Tibial artery (tissue), 4 donors: ENCODE measurements at regions not wholly inside any gene's neighbourhood (a gene's known extent, or its start where the extent isn't known, plus 50 kb on each side); places are given as distances from the start of the nearest gene placed in this dataset.

Source experiments
- DNase-seq, 2 donors: peaks; one replicate each; pipeline ENCODE4 v3.0.0-alpha.2; 2019
- H3K27ac ChIP-seq, 2 donors: fragments of 200-600 bp; sonication (generic) in 1 of 2; 1 replicate in 1 of 2; 2 replicates in 1 of 2; pipeline ENCODE4 v1.5.1; 2018 to 2019; ENCODE audit warnings: mild to moderate bottlenecking in 1 of 2
- H3K27me3 ChIP-seq, 2 donors: fragments of 200-600 bp; sonication (generic) in 1 of 2; one replicate each; pipeline versions ENCODE4 v1.5.1 to v1.6.0; 2016 to 2019
- H3K36me3 ChIP-seq, 3 donors: fragments of 200-600 bp; sonication (generic) in 2 of 3; one replicate each; pipeline ENCODE4 v1.5.1; 2016 to 2019; ENCODE audit warnings: mild to moderate bottlenecking in 2 of 3
- H3K4me1 ChIP-seq, 4 donors: fragments of 200-600 bp; sonication (generic) in 2 of 4; 1 replicate in 3 of 4; 2 replicates in 1 of 4; pipeline ENCODE4 v1.5.1; 2016 to 2019
- H3K4me3 ChIP-seq, 2 donors: fragments of 200-600 bp; sonication (generic) in 1 of 2; 1 replicate in 1 of 2; 2 replicates in 1 of 2; pipeline ENCODE4 v1.5.1; 2018 to 2019; ENCODE audit warnings: mild to moderate bottlenecking in 2 of 2
- H3K9me3 ChIP-seq, 3 donors: fragments of 200-600 bp; sonication (generic) in 1 of 3; one replicate each; pipeline ENCODE4 v1.5.1; 2016 to 2019
- intact Hi-C: fragments of 100-400 bp; cut with DNase I; formaldehyde crosslinking; loops from one replicate; pipeline ENCODE4 v1.15.0; 2023; ENCODE audit warnings: low total_unique reads
- TF ChIP-seq, protein P1 (sequence below), 2 experiments: fragments of 200-600 bp in 1 of 2; fragments of 450-650 bp in 1 of 2; IDR thresholded peaks; one replicate each; pipeline ENCODE4 v1.5.1; 2017 to 2019; ENCODE audit warnings: antibody characterized with exemption in 2 of 2, mild to moderate bottlenecking in 1 of 2, moderate library complexity in 1 of 2

DNA sequence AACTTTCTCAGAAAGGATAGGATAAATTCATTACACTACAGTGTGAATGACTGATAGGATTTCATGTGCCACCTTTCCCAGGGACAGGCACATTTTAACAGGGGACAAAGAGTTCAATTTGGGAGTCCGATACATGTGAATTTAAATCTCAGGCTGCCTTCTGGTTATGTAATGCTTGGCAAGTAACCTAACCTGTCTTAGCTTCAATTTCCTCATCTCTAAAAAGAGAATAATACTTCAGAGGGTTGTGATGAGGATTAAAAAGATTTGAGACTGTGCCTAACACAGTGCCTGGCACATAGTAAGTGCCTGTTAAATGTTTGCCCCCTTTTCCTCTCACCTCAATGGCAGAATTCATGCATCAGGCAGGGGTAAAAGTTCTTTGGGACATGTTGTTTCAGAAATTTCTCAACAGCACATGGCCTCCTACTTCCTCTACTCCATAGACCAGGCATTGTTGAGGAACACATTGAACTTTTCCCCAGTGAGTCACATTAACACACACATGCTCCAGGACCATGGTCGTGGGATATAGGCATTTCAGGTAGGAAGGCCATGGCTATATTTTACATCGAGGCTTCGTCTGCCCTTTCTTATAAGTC lies 94.6 kb upstream of the EGFLAM start:
- H3K4me3 ChIP-seq, result no peak overlapping the region
- no peaks in the 10 kb centered on the region for H3K27me3 ChIP-seq
- H3K27ac ChIP-seq, result no peak overlapping the region
- TF ChIP-seq, protein P1, sequence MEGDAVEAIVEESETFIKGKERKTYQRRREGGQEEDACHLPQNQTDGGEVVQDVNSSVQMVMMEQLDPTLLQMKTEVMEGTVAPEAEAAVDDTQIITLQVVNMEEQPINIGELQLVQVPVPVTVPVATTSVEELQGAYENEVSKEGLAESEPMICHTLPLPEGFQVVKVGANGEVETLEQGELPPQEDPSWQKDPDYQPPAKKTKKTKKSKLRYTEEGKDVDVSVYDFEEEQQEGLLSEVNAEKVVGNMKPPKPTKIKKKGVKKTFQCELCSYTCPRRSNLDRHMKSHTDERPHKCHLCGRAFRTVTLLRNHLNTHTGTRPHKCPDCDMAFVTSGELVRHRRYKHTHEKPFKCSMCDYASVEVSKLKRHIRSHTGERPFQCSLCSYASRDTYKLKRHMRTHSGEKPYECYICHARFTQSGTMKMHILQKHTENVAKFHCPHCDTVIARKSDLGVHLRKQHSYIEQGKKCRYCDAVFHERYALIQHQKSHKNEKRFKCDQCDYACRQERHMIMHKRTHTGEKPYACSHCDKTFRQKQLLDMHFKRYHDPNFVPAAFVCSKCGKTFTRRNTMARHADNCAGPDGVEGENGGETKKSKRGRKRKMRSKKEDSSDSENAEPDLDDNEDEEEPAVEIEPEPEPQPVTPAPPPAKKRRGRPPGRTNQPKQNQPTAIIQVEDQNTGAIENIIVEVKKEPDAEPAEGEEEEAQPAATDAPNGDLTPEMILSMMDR (IDR thresholded peaks at IDR 0.05), result no peak
- H3K9me3 ChIP-seq, result no peaks in the 10 kb centered on the region
- no peaks in the 10 kb centered on the region for H3K36me3 ChIP-seq
- intact Hi-C loops, result no loop called here
- no peak for DNase-seq
- no peaks in the 10 kb centered on the region for H3K4me1 ChIP-seq

- Histone ChIP-seq H3K36me3 (no peaks in the 10 kb centered on the region), H3K4me3 (no peak overlapping the region), H3K9me3 (no peaks in the 10 kb centered on the region), H3K27me3 (no peaks in the 10 kb centered on the region), H3K4me1 (no peaks in the 10 kb centered on the region), H3K27ac (no peak overlapping the region)
- intact Hi-C loops, result no loop called here
- TF ChIP-seq, protein P1 (IDR thresholded peaks at IDR 0.05), result no peak
- DNase-seq, result no peak
Measured at GRCh38 chr5:38162625-38163024, 95.7 kb upstream of the EGFLAM start.

DNA sequence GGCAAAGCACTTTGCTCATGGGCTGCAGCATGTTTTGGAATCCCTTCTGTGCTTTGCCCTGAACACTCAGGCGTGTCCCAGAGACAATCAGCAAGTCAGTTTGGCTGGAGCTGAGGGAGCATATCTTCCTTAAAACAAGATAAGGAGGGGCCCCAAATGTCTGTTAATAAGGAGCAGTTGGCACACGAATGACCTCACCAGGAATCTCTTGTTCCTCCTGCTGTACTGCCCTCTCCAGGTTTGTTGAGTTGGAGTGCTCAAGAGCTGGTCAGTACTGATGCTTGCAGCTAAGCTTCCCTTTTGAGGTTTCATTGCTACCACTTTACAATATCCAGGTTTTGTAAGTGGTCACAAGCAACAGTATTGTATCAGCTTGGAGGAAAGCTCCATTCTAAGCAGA lies 101.3 kb upstream of the EGFLAM start:
- DNase-seq, result no peak
- intact Hi-C loops, result no loop called here
- Histone ChIP-seq H3K27ac (no peak overlapping the region), H3K36me3 (no peaks in the 10 kb centered on the region), H3K9me3 (no peaks in the 10 kb centered on the region), H3K27me3 (no peaks in the 10 kb centered on the region), H3K4me3 (no peak overlapping the region), H3K4me1 (no peaks in the 10 kb centered on the region)
- TF ChIP-seq, protein P1 (IDR thresholded peaks at IDR 0.05), result no peak

GRCh38 chr5:38154615-38155204 lies 103.6 kb upstream of the EGFLAM start:
- Histone ChIP-seq H3K36me3 (no peaks in the 10 kb centered on the region), H3K27ac (no peak overlapping the region), H3K27me3 (no peaks in the 10 kb centered on the region), H3K4me3 (no peak overlapping the region), H3K4me1 (no peaks in the 10 kb centered on the region), H3K9me3 (no peaks in the 10 kb centered on the region)
- TF ChIP-seq, protein P1 (IDR thresholded peaks at IDR 0.05), result no peak
- no peak for DNase-seq
- intact Hi-C loops, result no loop called here

GRCh38 chr5:38151878-38152277 lies 106.5 kb upstream of the EGFLAM start:
- Histone ChIP-seq H3K9me3 (no peaks in the 10 kb centered on the region), H3K27me3 (no peaks in the 10 kb centered on the region), H3K36me3 (no peaks in the 10 kb centered on the region), H3K4me3 (no peak overlapping the region), H3K27ac (no peak overlapping the region), H3K4me1 (no peaks in the 10 kb centered on the region)
- intact Hi-C loops, result no loop called here
- no peak for DNase-seq
- TF ChIP-seq, protein P1 (IDR thresholded peaks at IDR 0.05), result no peak
